CD4-positive, alpha-beta T cell treated with Interleukin-4 for 1 hour (primary cell): ENCODE measurements at regions not wholly inside any gene's neighbourhood (a gene's known extent, or its start where the extent isn't known, plus 50 kb on each side); places are given as distances from the start of the nearest gene placed in this dataset.

ENCODE experiments used
- DNase-seq, 2 donors: peaks; one replicate each; pipeline ENCODE4 v3.0.0-alpha.2; 2020 to 2022

DNA sequence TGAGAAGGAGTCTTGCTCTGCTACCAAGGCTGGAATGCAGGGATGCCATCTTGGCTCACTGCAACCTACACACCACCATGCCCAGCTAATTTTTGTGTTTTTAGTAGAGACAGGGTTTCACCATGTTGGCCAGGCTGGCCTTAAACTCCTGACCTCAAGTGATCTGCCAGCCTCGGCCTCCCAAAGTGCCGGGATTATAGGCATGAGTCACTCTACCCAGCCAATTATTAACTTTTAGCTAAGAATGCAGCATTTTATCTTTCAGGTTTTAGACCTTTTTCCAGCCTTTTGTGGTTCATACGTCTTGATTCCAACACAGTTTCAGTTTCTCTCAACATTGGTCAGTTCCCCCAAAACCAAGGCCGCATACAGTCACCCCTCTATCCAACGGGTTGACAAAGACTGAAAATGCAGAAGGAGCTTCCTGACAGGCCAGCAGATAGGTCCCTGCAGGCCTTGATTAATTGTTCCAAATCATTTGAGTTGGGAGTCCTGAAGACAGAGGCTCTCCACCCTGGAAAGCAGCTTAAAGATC is 262.2 kb upstream of the KLHL29 start:
- DNase-seq: no peak

DNA sequence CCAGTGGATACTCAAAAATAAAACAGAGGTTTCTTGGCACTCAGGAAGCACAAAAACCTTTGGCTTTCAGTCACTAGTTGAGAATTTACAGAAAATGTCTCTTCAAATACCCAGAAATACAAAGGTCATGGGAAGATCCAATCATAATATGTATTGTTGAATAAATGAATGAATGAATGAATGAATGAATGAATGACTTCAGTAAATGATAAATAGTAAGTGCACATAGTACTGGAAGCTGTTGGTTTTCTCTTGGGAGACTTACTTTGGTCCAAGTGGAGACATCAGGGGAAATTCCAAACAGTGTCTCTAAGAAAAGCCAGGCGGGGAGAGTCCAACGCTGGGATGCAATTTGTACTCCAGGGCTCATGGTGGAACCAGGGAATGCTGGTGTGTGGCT is 261.3 kb upstream of the KLHL29 start:
- DNase-seq: no peak

DNA sequence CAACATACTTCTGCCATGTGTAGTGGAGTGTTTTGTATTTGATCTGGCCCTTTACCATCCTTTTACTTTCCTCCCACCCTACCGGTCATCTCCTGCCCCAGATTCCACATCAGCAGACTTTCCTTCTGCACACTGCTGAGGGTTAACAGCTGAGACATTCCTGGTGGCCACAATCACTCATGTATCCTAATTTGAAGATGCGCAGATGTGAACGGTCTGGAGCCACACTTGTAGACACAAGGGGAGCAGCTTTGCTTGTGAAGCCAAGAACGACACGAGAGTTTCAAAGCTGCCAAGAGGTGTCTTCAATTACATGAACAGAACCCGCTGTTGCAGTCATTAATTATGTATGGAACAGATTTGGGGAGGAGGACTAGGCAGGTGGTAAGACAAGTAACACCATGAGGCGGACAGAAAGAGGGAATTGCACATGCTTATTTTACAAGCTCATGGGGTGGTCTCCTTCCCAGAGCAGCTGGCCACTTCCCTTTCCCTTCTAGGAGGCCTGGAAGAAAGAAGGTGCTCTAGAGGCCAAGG is 260.7 kb upstream of the KLHL29 start:
- DNase-seq: no peak

DNA sequence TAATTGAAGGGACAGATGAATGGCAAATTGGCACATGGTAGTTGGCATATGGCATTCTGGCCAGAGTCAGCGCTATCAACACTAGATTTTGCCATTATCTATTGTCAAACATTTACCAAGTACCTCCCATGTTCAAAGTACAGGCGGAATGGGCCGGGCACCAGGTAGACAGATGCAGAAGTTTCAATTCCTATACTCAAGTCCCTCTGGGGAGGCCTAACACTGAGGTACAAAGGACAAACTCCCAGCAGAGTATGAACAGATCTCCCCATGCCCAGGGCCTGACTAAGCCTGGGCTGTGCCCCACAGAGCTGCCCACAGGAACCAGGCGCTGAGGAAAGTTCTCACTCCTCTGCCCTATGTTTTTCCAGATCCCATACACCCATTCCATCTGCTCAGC is 257.5 kb upstream of the KLHL29 start:
- DNase-seq: no peak

DNA sequence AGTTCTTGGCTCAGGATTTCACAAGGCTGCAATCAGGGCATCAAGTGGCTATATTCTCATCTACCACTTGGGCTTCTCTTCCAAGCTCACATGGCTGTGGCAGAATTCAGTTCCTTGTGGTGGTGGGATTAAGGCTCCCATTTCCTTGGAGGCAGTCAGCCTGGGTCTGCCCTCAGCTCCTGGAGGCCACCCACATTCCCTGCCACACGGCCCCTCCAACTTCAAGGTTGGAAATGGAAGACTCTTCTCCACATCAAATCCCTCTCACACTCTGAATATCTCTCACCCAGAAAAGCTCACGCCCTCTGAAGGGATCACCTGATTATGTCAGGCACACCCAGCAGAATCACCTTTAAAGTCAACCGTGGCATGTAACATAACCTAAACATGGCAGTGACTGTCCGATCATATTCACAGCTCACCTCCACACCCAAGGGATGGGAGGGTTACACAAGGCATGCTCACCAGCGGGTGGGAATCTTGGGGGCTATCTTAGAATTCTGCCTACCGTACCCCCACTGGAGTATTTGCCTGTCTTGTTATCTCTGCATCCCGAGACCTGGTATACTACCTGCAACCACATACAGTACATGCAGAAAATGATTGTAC is 256.2 kb upstream of the KLHL29 start:
- no peak for DNase-seq

DNA sequence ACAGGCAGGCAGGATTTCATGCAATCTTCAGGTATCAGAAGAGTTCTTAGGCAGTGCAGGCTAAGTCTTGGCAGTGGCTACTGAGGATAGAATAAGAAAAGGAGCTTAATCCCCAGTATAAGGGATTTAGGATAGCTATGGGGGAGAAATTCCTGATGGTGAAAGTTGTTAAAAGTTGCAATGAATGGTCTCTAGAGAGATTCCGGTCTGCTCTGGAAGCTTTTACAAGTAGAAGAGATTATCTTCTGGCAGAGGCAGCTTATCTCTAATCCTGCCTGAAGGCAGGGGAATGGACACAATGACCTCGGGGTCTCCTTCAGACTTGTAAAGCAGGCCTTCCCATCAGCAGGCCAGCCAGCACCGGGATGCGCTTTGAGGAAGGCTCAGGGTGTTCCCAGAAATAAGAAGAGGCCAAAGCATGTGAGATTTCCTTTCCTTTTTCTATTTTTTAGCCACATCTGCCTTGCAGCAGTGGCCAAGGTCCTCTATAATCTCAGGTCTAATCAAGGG is 253.9 kb upstream of the KLHL29 start:
- no peak for DNase-seq

DNA sequence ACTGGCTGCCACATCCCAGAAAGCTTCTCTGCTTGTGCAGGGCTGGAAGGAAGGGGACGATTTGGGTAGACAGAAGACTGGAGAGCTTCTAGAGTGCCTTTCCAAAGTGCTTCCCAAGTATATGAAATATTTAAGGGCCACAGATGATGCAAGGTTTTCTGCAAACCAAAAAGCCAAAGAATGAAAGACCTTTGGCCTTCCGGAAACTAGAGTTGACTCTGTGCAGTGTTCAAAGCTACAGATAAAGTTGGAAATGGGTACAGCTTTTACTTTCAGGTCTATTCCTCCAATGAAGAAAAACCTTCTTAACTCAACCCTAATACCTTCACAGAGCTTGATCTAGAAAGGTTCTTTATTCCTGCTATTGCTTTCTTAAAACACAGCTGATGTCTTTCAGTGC is 253.0 kb upstream of the KLHL29 start:
- DNase-seq: no peak

DNA sequence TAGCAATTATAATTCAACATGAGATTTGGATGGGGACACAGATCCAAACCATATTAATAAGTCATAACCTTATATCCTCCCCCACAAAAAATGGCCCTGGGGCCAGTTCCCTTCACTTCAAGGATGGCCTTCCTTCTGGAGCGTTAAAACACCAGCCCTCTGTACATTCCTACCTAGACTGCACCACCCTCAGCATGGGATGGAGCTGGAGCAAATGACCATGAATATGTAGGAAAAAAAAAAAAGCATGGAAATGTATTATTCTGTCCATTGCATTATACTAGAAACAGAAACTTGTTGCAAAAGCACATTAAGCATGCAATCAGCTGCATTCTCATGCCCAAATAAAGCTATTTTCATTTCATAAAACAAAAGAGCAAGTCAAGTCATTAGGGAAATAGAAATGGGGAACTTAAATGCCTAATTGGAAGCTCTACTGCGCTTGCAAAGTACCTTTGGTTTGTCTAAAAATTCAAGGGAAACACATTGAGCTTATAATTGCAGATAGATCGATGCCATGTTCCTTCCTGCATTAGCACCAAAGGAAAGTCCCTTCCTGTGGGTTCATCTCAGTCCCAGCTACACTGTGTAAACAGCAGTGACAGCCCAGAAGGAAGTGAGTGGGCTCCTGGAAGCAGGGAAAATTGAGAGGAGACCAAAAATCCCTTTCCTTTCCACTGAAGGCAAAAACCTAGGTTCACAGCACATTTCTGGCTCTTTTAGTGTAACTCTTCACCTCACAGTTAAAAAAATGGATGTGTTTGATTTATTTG is 252.0 kb upstream of the KLHL29 start:
- DNase-seq: no peak

DNA sequence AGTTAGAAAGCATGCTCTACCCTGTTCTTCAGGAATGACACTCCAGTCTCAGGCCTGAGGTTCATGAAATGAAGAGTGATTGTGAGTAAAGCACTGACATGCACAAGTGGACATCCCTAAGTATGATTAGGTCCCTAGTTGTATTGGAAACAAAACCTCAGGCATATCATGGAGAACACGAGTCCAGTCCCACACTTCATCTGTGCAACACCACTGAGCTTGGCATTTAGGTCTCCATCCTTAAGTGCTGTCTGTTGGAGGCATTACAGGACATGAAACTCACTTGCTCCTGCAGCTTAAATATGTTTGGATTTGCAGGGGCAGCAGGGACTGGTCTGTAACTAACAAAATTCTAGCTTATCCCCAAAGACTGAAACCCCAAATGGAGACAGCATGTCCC is 250.3 kb upstream of the KLHL29 start:
- DNase-seq: no peak

DNA sequence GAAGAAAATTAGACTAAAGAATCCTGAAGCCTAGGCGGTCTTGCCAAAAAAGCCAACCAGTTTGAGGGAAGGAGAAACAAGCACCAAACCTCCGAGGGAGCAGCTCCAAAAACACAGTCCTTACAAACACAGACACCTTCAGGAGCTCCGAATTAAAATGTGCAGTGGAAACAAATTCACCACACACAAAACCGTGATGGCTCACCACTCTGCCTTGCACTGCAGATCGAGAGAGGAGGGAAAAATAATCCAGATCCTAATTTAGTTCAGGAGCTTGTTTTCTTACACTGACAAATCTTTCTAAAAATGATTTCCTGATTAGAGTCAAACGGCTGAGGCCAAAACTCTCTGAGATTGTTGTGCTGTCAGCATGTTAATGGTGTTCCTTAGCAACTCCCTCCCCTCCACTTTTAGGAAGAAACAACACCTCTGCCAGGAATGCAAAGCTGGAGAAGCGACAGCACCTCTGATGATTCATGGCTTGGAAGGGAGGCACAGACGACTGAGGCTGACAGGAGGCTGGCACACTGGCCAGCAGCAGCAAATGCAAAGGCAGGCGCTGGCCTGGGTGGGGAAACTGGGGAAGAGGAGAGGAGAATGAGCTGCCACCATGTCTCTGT is 249.4 kb upstream of the KLHL29 start:
- DNase-seq: no peak

DNA sequence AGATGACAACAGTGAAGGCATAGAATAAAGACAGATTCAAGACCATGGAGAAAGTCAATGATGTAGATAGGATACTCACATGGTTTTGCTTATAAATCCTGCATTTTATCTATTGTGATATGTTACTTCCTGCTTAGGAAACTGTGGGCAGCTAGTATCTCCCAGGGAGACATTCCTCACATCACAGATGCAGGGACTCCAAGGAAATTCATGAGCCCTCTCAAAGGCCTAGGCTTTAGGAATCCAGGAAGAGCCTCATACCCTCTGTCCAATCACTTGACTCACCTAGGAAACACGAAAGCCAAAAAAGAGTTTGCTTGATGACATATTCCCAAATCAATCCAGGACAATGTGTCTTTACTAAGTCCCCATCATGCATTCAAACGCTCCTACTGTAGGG is 247.8 kb upstream of the KLHL29 start:
- DNase-seq: no peak

DNA sequence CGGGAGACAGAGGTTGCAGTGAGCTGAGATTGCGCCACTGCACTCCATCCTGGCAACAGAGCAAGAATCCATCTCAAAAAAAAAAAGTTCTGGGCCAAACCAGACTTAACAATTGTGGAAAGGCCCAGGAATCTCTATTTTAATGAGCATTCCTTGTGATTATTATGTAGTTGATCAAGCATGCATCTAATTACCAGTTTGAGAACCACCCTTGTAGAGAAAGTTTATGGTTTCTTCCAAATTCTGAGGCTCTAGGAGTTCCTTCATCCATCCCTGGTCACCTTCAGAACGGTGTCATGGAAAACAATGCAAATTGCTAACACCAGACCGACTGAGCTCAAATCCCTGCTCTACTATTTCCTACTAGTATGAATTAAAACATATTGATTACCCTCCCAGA is 246.3 kb upstream of the KLHL29 start:
- no peak for DNase-seq

DNA sequence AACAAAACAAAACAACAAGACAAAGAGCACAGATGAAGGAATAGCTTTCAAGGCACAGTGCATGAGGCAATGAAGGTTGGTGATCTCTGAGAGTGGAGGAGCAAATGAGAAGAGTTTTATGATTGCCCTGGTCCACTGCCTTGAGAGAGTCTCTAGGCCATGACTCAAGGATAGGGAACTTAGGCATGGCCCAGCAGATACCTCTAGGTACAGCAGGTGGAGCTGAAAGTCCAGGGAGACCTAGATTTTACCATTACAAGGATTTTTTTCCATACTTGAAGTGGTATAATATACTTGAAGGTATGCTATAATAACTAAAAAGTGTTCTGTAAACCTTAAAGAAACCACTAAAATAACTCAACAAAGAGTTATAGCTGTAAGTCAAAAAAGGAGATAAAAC is 239.5 kb upstream of the KLHL29 start:
- no peak for DNase-seq

DNA sequence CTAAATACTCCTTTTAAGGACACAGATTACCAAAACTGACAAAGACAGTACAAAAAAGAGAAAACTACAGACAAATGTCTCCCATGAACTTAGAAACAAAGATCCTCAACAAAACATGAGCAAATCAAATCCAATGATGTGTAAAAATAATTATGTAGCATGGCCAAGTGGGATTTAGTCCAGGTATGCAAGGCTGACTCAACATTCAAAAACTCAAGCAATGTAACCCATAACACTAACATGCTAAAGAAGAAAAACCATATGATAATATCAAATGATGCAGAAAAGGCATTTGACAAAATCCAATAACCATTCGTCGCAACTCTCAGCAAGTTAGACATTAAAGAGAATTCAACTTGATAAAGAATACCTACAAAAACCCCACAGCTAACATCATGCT is 239.0 kb upstream of the KLHL29 start:
- no peak for DNase-seq

DNA sequence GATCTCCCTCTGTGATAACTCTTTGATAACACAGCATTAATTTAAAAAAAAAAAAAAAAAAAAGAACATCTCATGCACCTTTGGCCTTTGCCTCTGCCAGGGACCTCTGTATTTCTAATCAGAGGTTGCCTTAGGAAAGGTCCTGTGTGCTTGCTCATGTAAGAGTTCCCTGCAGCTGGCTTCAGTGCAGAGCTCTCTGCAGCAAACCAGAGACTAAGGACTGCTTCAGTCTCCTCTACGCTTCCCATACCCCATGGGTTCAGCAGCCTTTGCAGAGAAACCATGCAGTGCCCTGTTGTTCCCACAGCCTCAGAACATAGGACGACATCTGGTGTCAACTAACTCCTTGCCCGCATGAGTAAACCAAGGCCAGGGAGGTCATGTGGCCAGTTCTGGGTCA is 236.6 kb upstream of the KLHL29 start:
- no peak for DNase-seq

DNA sequence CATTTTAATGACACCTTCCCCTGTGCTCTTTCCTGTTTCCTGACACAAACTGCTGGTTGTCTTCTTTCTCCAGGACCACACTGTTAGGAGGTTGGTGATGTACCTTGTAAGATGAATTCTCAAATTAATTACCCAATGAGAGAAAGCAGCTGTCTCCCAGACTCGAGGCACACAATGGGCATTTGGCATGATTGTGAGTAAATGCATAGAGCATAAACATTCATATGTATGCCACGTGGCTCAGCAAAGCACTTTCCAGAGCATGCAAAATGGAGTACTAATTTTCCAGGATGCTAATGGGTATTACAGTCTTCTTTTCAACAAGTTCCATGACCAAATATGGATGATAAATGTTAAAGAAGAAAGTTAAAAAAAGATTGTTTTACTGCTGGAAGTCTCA is 235.2 kb upstream of the KLHL29 start:
- DNase-seq: no peak

DNA sequence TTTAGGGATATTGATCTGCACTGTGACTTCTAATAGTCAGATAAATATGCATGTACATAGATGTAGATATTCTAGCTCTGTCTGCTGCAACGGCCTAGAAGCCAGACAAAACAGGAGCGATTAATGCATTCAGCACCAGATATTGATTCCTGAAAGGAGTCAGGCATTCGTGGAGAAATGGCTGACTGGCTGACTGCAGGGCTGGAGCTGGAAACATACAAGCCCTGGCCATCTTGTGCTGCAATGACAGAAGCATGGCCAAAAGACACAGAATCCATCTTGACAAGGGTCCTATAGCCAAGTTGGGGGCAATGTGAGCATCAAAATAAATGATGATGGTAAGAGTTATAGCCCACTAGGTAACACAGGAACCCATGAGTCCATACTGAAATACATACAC is 231.5 kb upstream of the KLHL29 start:
- no peak for DNase-seq

DNA sequence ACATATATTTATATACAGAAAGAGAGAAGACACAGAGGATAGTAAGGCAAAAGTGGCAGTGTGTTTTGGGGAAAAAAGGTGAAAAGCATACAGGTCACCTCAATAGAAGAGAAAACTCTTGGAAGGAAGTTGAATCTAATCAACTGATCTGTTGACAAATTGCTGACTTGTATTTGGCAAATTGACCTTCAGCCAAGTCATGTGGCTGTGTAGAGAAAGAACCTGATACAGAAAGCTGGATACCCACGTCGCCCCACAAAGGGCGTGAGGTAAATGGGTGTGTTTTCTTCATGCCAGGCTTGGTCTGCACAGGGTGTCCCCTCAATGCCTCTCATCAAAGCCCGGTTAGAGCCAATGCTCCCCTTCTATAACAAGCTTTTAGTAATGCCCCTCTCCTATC is 230.0 kb upstream of the KLHL29 start:
- DNase-seq: no peak

DNA sequence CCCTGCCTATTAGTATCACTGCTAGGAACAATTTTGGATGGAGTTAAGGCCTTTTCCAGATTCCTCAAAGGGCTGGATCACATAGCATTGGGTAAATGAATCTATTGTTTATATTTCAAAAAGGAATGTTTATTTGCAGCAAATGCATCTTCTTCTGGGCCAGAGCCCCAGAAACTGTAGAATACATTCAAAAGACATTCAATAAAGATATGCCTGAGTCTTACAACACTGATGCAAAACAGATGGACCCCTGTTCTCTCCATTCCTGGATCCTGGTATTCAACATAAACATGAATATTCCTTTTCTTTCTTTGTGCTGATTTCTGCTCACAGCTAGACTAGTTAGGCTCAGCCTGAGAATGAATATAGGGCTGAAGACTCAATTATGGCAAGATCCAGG is 227.2 kb upstream of the KLHL29 start:
- no peak for DNase-seq

DNA sequence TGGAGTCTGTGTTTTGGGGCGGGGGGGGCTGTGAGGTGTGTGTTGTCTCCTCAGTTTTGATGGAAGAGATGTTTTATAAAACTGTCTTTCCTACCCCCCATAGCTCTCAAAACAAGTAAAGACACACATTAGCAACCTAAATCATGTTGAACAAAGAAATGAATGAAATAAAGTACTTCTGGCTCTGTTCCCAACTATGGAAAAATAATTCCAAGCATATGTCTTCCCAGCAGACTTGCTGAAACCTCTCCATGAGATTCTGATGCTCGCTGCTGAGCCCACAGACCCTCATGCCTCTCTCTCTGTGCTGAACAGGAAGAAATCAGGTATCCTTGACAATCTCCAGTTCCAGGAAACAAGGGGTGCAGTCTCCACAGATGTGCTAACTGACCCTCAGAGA is 226.7 kb upstream of the KLHL29 start:
- DNase-seq: no peak

DNA sequence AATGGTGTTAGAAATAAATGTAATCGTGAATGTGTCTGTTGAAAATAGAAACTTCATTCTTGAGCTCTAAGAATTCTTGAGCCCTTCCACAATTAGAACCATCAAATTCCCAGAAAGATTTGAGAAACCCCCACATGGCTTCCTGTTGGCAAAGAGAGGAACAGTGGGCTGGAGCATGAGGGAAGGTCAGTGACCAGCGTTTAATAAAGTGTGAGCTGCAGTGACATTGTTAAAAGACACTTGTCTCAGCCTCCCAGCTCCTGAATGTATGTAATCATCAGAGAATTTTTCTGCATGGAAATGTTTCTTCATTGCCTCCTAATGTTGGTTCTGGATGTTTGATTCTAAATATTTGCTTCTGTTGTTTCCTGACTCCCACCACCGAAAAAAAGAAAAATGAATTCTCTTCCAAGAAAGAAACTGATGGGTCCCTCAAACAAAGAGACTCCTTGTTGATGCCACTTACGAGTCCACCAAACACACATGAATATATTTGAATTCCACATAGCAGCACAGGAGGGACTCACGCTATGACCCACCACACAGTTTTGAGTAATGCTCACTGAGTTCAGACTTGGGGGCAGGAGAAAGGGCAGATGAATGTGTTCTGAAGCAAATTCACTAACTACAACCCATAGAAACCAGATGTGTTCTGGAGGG is 225.1 kb upstream of the KLHL29 start:
- no peak for DNase-seq

DNA sequence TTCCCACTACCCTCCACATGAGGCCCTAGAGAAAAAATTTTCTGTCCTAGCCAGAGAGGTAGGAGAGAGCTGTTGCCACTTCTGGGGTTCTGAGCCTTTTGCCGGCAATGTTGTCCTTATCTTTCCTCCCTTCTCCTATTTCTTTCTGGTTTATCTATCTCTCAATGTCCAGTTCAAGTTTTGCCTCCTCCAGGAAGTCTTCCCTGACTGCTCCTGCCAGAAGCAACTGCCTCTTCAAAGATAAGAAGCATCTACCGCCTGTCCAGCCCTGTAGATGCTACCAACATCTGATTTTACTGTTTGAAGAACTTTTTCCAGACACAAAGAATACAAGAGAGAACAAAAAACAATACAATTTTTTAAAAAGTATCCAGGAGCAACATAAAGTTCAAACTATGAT is 220.8 kb upstream of the KLHL29 start:
- DNase-seq: no peak

DNA sequence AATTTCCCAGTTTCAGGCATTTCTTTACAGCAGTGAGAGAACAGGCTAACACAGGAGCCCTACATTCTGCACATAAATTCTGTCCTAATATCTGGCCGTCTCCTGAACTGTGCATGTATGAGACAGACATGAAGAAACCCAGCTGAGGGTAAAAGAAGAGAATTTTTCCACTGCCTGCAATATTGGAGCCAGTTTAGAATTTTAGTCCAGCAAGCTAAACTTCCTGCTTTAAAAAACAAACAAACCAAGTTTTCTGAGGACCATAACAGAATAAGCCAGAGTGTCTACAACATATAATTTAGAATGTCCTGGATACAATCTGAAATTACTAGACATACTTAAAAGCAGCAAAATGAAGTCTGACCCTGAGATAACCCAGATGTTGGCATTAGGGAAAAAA is 215.1 kb upstream of the KLHL29 start:
- no peak for DNase-seq
